Keratinocyte (primary cell): ENCODE measurements at regions not wholly inside any gene's neighbourhood (a gene's known extent, or its start where the extent isn't known, plus 50 kb on each side); places are given as distances from the start of the nearest gene placed in this dataset.
"Not testable (repeated sequence)": the region's sequence is repeated elsewhere in the genome, so short reads cannot be mapped to it uniquely, and the experiment has no call there.

Experiments
- DNase-seq: peaks from one replicate; pipeline ENCODE4 v3.0.0-alpha.2; 2011; ENCODE audit warnings: low read depth, missing footprints, low spot score
- FAIRE-seq: peaks from 2 replicates; lab custom pipeline; 2011; peaks lifted over from hg19 to GRCh38; lab: Jason Lieb, UNC
- H2AFZ ChIP-seq: 2 replicates; pipeline ENCODE4 v1.6.0; 2012; ENCODE audit warnings: low read length, control low read depth, inconsistent platforms; ENCODE audit not compliant: control insufficient read depth
- H3K27ac ChIP-seq: 2 replicates; pipeline ENCODE4 v1.5.1; 2011; ENCODE audit warnings: low read length; ENCODE audit not compliant: control insufficient read depth, insufficient read depth
- H3K27me3 ChIP-seq: 3 replicates; pipeline ENCODE4 v1.6.0; 2011; ENCODE audit warnings: low read length; ENCODE audit not compliant: control insufficient read depth, insufficient read depth; ENCODE audit errors: extremely low read depth
- H3K36me3 ChIP-seq, 2 experiments: 2 replicates in 1 of 2; 3 replicates in 1 of 2; pipeline ENCODE4 v1.5.1; 2011; ENCODE audit warnings: low read length in 2 of 2, mild to moderate bottlenecking in 1 of 2; ENCODE audit not compliant: control insufficient read depth in 2 of 2, insufficient read depth in 2 of 2; ENCODE audit errors: extremely low read depth in 1 of 2
- H3K4me1 ChIP-seq: 3 replicates; pipeline ENCODE4 v1.5.1; 2011; ENCODE audit warnings: low read length; ENCODE audit not compliant: control insufficient read depth, insufficient read depth; ENCODE audit errors: extremely low read depth
- H3K4me2 ChIP-seq: 3 replicates; pipeline ENCODE4 v1.6.0; 2011; ENCODE audit warnings: low read depth, low read length; ENCODE audit not compliant: control insufficient read depth, insufficient read depth; ENCODE audit errors: extremely low read depth
- H3K4me3 ChIP-seq, 3 experiments: fragments of 200-600 bp in 1 of 3; sonication (generic) in 1 of 3; 2 replicates in 2 of 3; 3 replicates in 1 of 3; pipeline ENCODE4 v1.5.1; 2011 to 2016; ENCODE audit warnings: low read length in 3 of 3, mild to moderate bottlenecking in 3 of 3, control low read depth in 2 of 3, inconsistent platforms in 1 of 3, low read depth in 1 of 3, mixed read lengths in 1 of 3, mixed run types in 1 of 3, moderate library complexity in 1 of 3; ENCODE audit not compliant: control insufficient read depth in 2 of 3, insufficient read depth in 2 of 3; ENCODE audit errors: extremely low read depth in 1 of 3
- H3K79me2 ChIP-seq: 2 replicates; pipeline ENCODE4 v1.6.0; 2012; ENCODE audit warnings: low read length; ENCODE audit not compliant: control insufficient read depth, insufficient read depth
- H3K9ac ChIP-seq: 3 replicates; pipeline ENCODE4 v1.6.0; 2011; ENCODE audit warnings: low read length; ENCODE audit not compliant: control insufficient read depth, insufficient read depth; ENCODE audit errors: extremely low read depth
- H3K9me1 ChIP-seq: 3 replicates; pipeline ENCODE4 v1.6.0; 2011; ENCODE audit warnings: low read length; ENCODE audit not compliant: control insufficient read depth, insufficient read depth; ENCODE audit errors: extremely low read depth
- H3K9me3 ChIP-seq: 2 replicates; pipeline ENCODE4 v1.5.1; 2012; ENCODE audit warnings: low read depth, low read length; ENCODE audit not compliant: control insufficient read depth
- H4K20me1 ChIP-seq: 3 replicates; pipeline ENCODE4 v1.6.0; 2011; ENCODE audit warnings: low read length; ENCODE audit not compliant: control insufficient read depth, insufficient read depth; ENCODE audit errors: extremely low read depth
- EZH2 ChIP-seq: IDR thresholded peaks from one replicate; pipeline ENCODE4 v1.6.1; 2012; ENCODE audit warnings: inconsistent platforms, mild to moderate bottlenecking, low read length, moderate library complexity
- dilution Hi-C: fragments of 300-500 bp; cut with MboI; formaldehyde crosslinking; loops from one replicate; pipeline ENCODE4 v1.7.0; 2020; ENCODE audit warnings: low sequenced_read_pairs; ENCODE audit not compliant: extremely low pct_ligation_motif_present
- TF ChIP-seq, protein P1 (sequence below), 3 experiments: IDR thresholded peaks in 1 of 3; conservative IDR thresholded peaks in 1 of 3; optimal IDR thresholded peaks in 1 of 3; 2 replicates in 2 of 3; 3 replicates in 1 of 3; pipeline versions ENCODE3 to v1.5.1; 2011; ENCODE audit warnings: low read length in 3 of 3, mild to moderate bottlenecking in 3 of 3, moderate library complexity in 2 of 3, control low read depth in 1 of 3, inconsistent platforms in 1 of 3; ENCODE audit not compliant: insufficient read depth in 2 of 3; ENCODE audit errors: extremely low read depth in 1 of 3

- DNase-seq (no peak), FAIRE-seq (no peak)
- dilution Hi-C loops: no loop called here
- Histone ChIP-seq H3K4me2 (no peak overlapping the region), H3K9ac (no peak overlapping the region), H3K9me3 (no peaks in the 10 kb centered on the region), H3K9me1 (no peaks in the 10 kb centered on the region), H3K27ac (no peak overlapping the region), H3K36me3 (no peaks in the 10 kb centered on the region), H3K27me3 (no peaks in the 10 kb centered on the region), H2AFZ (no peak overlapping the region), H3K4me3 (no peak overlapping the region), H4K20me1 (no peaks in the 10 kb centered on the region), H3K79me2 (no peaks in the 10 kb centered on the region), H3K4me1 (peaks cover 35% of the 10 kb centered on the region)
- TF ChIP-seq, protein P1, sequence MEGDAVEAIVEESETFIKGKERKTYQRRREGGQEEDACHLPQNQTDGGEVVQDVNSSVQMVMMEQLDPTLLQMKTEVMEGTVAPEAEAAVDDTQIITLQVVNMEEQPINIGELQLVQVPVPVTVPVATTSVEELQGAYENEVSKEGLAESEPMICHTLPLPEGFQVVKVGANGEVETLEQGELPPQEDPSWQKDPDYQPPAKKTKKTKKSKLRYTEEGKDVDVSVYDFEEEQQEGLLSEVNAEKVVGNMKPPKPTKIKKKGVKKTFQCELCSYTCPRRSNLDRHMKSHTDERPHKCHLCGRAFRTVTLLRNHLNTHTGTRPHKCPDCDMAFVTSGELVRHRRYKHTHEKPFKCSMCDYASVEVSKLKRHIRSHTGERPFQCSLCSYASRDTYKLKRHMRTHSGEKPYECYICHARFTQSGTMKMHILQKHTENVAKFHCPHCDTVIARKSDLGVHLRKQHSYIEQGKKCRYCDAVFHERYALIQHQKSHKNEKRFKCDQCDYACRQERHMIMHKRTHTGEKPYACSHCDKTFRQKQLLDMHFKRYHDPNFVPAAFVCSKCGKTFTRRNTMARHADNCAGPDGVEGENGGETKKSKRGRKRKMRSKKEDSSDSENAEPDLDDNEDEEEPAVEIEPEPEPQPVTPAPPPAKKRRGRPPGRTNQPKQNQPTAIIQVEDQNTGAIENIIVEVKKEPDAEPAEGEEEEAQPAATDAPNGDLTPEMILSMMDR (optimal IDR thresholded peaks at IDR 0.05 in 1 of 3, IDR thresholded peaks at IDR 0.05 in 1 of 3, conservative IDR thresholded peaks at IDR 0.05 in 1 of 3; ENCODE audit: extremely low read depth in 1 of 3, insufficient read depth in 2 of 3, low read length in 3 of 3): no peak
- no peak for TF ChIP-seq EZH2
Measured at GRCh38 chr6:134619077-134619476, 301.2 kb upstream of the SGK1 start.

- no peak overlapping the region for H2AFZ ChIP-seq
- no peaks in the 10 kb centered on the region for H3K9me3 ChIP-seq
- H3K9me1 ChIP-seq: no peaks in the 10 kb centered on the region
- FAIRE-seq: no peak
- no peak overlapping the region for H3K4me3 ChIP-seq
- H3K27ac ChIP-seq: no peak overlapping the region
- H3K4me1 ChIP-seq: peaks cover 5% of the 10 kb centered on the region
- H3K27me3 ChIP-seq: no peaks in the 10 kb centered on the region
- no peak overlapping the region for H3K4me2 ChIP-seq
- TF ChIP-seq, protein P1 (optimal IDR thresholded peaks at IDR 0.05 in 1 of 3, IDR thresholded peaks at IDR 0.05 in 1 of 3, conservative IDR thresholded peaks at IDR 0.05 in 1 of 3; ENCODE audit: extremely low read depth in 1 of 3, insufficient read depth in 2 of 3, low read length in 3 of 3): no peak
- no peak for TF ChIP-seq EZH2
- no peaks in the 10 kb centered on the region for H3K36me3 ChIP-seq
- H4K20me1 ChIP-seq: no peaks in the 10 kb centered on the region
- H3K9ac ChIP-seq: no peak overlapping the region
- dilution Hi-C loops: no loop called here
- H3K79me2 ChIP-seq: no peaks in the 10 kb centered on the region
- DNase-seq: no peak
Measured at GRCh38 chr6:134614606-134615485, 296.9 kb upstream of the SGK1 start.

DNA sequence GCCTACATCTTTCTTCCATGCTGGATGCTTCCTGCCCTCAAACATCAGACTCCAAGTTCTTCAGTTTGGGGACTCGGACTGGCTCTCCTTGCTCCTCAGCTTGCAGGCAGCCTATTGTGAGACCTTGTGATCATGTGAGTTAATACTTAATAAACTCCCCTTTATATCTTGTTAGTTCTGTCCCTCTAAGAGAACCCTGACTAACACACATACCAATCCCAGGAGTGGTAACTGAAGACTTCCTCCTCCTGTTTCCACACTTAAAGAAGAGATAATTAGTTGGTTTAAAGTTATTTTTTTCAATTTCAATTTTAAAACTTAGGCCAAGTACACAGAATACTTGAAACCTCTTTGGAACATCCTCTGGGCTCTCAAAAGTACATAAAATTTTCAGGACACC is 294.2 kb upstream of the SGK1 start:
- DNase-seq, H3K9me3 ChIP-seq, H3K9me1 ChIP-seq, H2AFZ ChIP-seq, H3K27me3 ChIP-seq, H3K4me1 ChIP-seq, H3K9ac ChIP-seq, H3K4me2 ChIP-seq, H3K4me3 ChIP-seq, H3K36me3 ChIP-seq, dilution Hi-C loops, H3K79me2 ChIP-seq, FAIRE-seq, H3K27ac ChIP-seq, H4K20me1 ChIP-seq: not testable (repeated sequence)
